GM04503 (cell line): ENCODE measurements at regions not wholly inside any gene's neighbourhood (a gene's known extent, or its start where the extent isn't known, plus 50 kb on each side); places are given as distances from the start of the nearest gene placed in this dataset.

Experiments used
- DNase-seq: peaks from one replicate; pipeline ENCODE4 v3.0.0-alpha.2; 2012; ENCODE audit warnings: low read depth

- no peak for DNase-seq
These were observed 79.2 kb upstream of the DIO3 start for GRCh38 chr14:101482066-101482465.

GRCh38 chr14:101483829-101484228, 77.5 kb upstream of the DIO3 start:
- DNase-seq, result no peak

DNA sequence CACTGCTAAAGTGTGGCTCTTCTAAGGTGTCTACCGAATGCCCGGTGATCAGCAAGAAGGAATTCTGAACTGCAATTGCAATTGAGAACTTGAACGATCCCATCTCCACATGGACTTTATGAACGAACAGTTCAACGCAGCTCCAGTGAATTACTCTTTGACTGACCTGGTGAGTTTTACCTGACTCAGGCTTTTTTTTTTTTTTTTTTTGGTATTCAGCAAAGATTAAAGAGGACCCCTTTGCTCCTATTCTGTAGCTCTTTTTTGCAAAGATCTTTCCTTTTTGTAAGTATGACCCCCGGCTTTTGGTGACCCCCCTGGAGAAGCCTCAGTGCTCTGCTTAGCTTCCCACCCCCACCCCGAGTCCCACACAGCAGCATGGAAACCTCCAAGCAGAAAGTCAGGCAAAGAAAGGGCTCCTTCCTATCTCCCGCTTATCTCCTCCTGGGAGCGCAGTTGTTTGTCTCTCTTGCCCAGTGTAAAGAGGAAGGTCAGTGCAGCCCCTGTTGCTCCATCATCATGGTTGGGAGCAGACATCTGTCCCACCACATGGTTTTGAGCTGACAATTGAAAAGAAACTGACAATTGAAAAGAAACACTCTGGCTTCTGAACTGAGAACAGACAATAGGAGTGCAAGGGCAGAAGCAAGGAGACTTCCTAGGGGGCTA, 72.1 kb upstream of the DIO3 start:
- no peak for DNase-seq

GRCh38 chr14:101490771-101491170, 70.5 kb upstream of the DIO3 start:
- no peak for DNase-seq

DNA sequence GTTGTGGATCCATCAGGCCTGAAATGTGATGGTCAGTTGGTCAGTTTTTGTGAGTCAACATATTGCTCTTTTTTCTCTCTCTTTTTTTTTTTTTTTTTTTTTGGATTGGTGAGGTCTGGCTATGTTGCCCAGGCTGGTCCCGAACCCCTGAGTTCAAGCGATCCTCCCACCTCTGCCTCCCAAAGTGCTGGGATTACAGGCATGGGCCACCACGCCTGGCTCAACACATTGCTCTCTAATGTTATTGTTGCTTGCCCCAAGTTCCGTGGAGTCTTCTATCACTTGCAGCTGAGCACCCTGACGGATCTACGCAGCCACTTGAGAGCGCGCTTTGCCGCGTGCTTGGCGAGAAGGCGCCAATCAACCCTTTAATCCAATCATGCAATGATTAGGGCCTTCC, 69.5 kb upstream of the DIO3 start:
- DNase-seq, result no peak

DNA sequence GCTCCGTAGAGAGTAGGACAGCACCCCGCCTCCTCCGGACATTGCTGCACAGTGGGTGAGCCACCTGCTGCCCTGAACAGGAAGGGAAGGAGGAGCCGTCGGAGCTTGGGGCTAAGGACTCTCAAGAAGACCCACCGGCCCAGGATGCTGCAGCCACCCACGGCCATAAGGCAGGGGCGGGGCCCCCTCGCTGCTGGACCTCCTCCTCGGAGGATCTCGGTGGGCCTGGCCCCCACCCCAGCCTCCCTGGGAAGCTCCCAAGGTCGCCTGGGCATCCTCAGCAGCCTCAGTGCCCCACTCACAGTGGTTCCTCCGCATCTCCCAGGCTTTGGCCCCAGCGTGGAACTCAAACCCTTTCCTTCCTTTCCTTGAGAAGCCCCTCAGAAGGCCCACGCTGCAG, 68.6 kb upstream of the DIO3 start:
- no peak for DNase-seq

GRCh38 chr14:101494826-101495225, 66.5 kb upstream of the DIO3 start:
- DNase-seq, result no peak

- no peak for DNase-seq
These were observed 66.0 kb upstream of the DIO3 start for GRCh38 chr14:101495284-101495683.

GRCh38 chr14:101495827-101496775, 65.2 kb upstream of the DIO3 start:
- DNase-seq, result no peak

DNA sequence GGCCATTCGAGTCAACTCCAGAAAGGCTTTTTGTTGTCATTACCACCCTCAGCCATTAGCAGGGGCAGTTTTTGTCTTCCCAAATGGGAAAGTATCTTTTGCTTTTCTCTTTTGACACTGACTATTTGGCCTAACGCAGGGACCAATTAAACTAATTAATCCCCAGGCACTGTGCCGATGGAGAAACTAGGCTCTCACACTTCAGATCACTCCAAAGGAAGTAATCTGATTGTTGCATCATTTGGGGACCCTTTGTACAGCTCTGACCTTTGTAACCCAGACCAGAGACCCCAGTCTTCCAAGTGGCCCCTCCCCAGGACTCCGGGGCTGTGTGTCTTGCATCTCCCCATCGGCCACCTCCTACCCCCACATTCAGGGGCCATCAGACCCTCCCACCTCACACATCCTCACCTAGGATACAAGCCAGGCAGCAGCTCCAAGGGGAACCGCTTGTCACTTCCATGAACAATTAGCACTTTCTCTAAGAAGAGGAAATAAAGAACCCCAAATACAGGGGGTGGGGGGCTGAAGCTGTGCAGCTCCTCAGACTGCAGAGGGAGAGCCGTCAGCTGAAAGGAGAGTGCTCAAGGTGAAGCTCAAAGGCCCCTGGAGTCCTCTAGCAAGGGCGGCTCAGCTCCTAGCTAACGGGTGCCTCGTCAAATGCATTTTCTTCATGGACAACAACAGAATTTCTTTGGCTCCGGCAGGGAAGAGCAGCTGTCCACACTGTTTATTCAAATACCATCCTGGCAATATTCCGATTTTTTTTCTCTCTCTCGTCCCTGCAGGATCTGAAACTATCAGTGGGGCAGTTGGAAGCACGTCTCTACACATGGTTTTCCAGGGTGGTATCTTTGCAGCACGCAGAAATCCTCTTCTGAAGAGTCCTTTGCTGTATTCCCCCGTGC, 64.3 kb upstream of the DIO3 start:
- DNase-seq, result no peak

GRCh38 chr14:101497684-101498525, 63.4 kb upstream of the DIO3 start:
- no peak for DNase-seq

- no peak for DNase-seq
These were observed 62.8 kb upstream of the DIO3 start for GRCh38 chr14:101498526-101498860.

DNA sequence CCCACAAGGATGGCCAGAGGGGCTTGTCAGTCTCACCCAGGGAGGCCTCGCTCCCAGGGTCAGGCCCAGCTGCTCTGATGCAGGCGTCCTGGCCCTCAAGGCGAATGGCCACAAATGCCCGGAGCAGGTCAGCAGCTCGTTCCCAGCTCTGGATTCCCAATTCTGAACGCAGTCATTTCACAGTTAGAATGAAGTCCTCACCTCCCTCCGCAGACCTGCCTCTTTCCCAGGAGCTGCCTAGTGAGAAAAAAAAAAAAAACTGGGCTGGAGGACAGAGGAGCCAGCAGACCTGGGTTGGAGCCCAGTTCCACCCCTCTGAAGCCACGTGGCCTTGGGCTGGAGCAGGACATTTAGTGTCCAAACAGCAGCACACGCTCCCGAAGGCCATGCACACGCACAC, 62.2 kb upstream of the DIO3 start:
- DNase-seq, result no peak

DNA sequence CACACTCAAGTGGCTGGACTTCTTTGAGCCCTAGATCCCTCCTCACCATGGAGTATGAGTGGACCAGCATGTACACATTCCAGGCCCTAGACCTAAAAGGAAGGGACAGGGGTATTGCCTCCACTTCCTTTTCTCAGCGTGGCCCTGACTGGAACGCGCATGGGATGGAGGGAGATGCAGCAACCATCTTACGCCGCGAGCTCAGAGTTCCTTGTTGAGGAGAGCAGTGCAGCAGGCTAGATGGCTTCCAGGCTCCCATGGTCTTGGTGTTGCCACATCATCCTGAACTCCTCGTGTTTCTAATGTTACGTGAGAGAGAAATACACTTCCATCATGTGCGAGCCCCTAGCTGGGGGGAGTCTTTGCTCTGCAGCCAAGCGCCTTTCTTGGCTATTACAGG, 61.8 kb upstream of the DIO3 start:
- no peak for DNase-seq

- DNase-seq, result no peak
These were observed 61.2 kb upstream of the DIO3 start for GRCh38 chr14:101500061-101500460.

DNA sequence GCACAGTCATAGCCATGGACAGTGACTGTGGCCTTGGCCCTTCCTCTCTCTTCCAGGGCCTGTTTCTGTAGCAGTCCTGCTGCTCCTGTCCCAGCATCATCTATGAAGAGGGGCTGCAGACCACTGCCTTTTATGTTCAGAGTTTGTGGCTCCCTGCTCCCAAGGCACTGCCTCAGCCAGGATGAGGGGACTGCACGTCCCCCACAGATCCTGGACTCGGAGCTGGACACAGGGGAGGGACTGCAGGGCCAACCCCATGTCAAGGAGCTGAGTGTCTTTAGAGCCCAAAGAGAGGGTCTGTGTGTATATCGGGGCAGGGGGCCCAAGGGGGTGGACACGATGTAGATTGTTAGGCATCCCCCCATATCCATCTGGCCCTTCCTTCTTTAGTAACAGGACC, 60.6 kb upstream of the DIO3 start:
- no peak for DNase-seq

GRCh38 chr14:101501341-101501740, 60.0 kb upstream of the DIO3 start:
- DNase-seq, result no peak

- DNase-seq, result no peak
These were observed 59.3 kb upstream of the DIO3 start for GRCh38 chr14:101501858-101502615.

DNA sequence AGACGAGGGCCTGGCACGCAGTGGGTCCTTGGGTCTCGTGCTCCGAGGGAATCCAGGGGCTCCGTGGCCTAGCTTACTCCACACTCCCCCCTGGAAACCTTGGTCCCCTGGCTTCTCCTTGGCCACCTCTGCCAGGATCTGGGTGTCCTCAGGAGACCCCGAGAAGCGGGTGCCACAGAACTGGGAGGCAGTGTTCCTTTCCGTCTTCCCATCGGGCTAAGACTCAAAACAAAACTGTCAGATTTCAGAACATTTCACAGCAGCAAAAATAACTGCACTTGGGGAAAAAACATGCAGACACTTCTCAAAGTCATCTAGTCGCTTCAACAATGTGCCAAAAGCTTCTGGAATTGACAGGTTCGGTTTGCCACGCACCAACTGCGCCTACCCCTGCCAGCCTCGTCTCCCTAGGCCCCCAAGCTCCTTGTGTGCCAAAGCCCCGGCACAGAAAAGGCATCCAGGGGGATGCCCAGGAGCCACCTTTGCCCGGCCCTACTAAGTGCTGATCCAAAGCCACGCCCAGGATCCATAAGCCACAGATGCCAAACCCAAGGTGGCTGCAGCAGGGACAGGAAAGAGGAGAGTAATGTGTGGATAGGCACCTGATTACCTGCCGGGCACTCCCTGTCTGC, 58.4 kb upstream of the DIO3 start:
- no peak for DNase-seq

- no peak for DNase-seq
These were observed 57.7 kb upstream of the DIO3 start for GRCh38 chr14:101503431-101504095.
